H1 (cell line): ENCODE measurements at regions not wholly inside any gene's neighbourhood (a gene's known extent, or its start where the extent isn't known, plus 50 kb on each side); places are given as distances from the start of the nearest gene placed in this dataset.

ENCODE experiments used
- CHD1 ChIP-seq: IDR thresholded peaks from 2 replicates; pipeline ENCODE4 v1.6.1; 2012; ENCODE audit warnings: low read depth, low read length, improper control_type of control experiment
- KDM4A ChIP-seq: IDR thresholded peaks from one replicate; pipeline ENCODE4 v1.7.1; 2012; ENCODE audit warnings: low read depth, mild to moderate bottlenecking, moderate library complexity, low read length, inconsistent platforms; ENCODE audit not compliant: severe bottlenecking
- SUZ12 ChIP-seq: fragments of 200-600 bp; sonication (generic); IDR thresholded peaks from 2 replicates; pipeline ENCODE4 v1.6.1; 2012; ENCODE audit warnings: mild to moderate bottlenecking, inconsistent platforms, low read length, moderate library complexity, mixed read lengths

DNA sequence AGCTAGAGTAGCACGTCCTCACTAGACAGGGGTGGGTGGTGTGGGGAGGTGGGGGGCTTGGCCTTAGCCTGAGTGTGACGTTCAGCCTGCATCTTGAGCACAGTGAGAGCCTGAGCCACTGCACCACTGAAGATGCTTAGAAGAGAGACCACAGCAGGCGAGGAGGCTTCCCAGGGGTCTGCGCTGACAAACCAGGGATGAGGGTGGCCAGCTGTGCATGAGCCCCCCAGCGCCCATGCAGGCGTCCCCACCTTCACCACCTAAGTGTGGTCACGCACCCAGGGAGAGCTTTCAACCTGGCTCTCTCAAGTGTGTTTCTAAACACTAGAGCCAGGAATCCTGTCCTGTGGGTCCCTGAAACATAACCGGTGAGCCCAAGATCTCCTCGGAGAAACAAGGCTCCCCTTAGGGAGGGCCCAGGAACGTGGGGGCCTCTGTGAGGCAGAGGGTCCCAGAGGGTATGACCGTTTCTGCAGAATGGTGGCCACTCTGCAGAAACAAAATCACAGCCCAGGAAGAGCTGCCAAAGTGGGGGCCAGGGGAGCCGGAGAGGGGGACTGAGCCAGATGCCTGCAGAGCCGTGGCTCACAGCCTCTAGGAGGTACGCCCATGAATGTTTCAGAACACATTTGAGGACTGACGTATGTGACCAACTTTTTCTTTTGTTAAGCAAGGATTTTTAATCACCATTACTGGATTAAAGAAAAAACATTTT, 85.2 kb upstream of the INSIG1 start (continued):
- TF ChIP-seq SUZ12 (no peak), CHD1 (no peak), KDM4A (no peak)
